HepG2 (cell line): ENCODE measurements at regions not wholly inside any gene's neighbourhood (a gene's known extent, or its start where the extent isn't known, plus 50 kb on each side); places are given as distances from the start of the nearest gene placed in this dataset.

Experiments
- ATAC-seq: fragments of 200-7000 bp; cut with Tn5 transposase; 3 replicates; pipeline ENCODE4 v1.9.1; 2020; ENCODE audit warnings: mild to moderate bottlenecking, moderate library complexity
- BruUV-seq: library from RNA; stranded (reverse); fragments of 400-500 nt; replicated peaks from 2 replicates; lab custom pipeline; 2021; lab: Mats Ljungman, UMichigan
- CTCF ChIA-PET: fragments of 300-600 bp; formaldehyde crosslinking; extraction: SDS; loops from one replicate; lab custom pipeline; 2021; ENCODE audit warnings: low total read pairs, inconsistent platforms, low intra/inter-chr PET ratio; lab: Yijun Ruan, JAX
- POLR2A ChIA-PET: fragments of 350-600 bp; sonication (Branson Sonifier 250); formaldehyde crosslinking; loops from one replicate; lab custom pipeline; 2020; ENCODE audit warnings: antibody characterized with exemption, inconsistent platforms; lab: Yijun Ruan, JAX
- DNase-seq: peaks from one replicate; pipeline ENCODE4 v3.0.0-alpha.2; 2015; ENCODE audit warnings: low spot score
- FAIRE-seq: peaks from 3 replicates; lab custom pipeline; 2011; peaks lifted over from hg19 to GRCh38; lab: Jason Lieb, UNC
- H2AFZ ChIP-seq: one replicate; pipeline ENCODE4 v1.6.1; 2011; ENCODE audit warnings: low read length, inconsistent platforms
- H3K27ac ChIP-seq: fragments of 300-600 bp; 3 replicates; pipeline ENCODE4 v1.8.0; 2011; ENCODE audit warnings: mixed run types, mild to moderate bottlenecking, mixed read lengths, low read length, inconsistent platforms; ENCODE audit not compliant: insufficient read depth; ENCODE audit errors: extremely low read length
- H3K27me3 ChIP-seq, 2 experiments: fragments of 200-600 bp in 1 of 2; 2 replicates in 1 of 2; 3 replicates in 1 of 2; pipeline versions ENCODE4 v1.6.0 to v1.8.0; 2011; ENCODE audit warnings: low read length in 2 of 2, mild to moderate bottlenecking in 2 of 2, moderate library complexity in 2 of 2, inconsistent platforms in 1 of 2; ENCODE audit not compliant: insufficient read depth in 2 of 2, control insufficient read depth in 1 of 2
- H3K36me3 ChIP-seq, 2 experiments: fragments of 200-600 bp in 1 of 2; replicated peaks in 1 of 2; 2 replicates in 1 of 2; 3 replicates in 1 of 2; pipeline versions ENCODE4 v1.5.1 to v1.8.0; 2011; ENCODE audit warnings: low read length in 2 of 2, inconsistent platforms in 1 of 2; ENCODE audit not compliant: insufficient read depth in 2 of 2, control insufficient read depth in 1 of 2
- H3K4me1 ChIP-seq: 2 replicates; pipeline ENCODE4 v1.5.1; 2012; ENCODE audit warnings: low read length, inconsistent platforms; ENCODE audit not compliant: insufficient read depth
- H3K4me2 ChIP-seq: 2 replicates; pipeline ENCODE4 v1.6.0; 2011; ENCODE audit warnings: low read depth, low read length, inconsistent platforms
- H3K4me3 ChIP-seq, 3 experiments: fragments of 200-600 bp in 1 of 3; sonication (generic), shearing (Covaris generic) in 1 of 3; replicated peaks in 1 of 3; 2 replicates each; pipeline ENCODE4 v1.5.1; 2011 to 2016; ENCODE audit warnings: low read length in 3 of 3, inconsistent platforms in 2 of 3, low read depth in 2 of 3, mild to moderate bottlenecking in 2 of 3, control low read depth in 1 of 3, mixed read lengths in 1 of 3; ENCODE audit not compliant: insufficient read depth in 1 of 3
- H3K79me2 ChIP-seq: one replicate; pipeline ENCODE4 v1.6.1; 2011; ENCODE audit warnings: low read length, inconsistent platforms; ENCODE audit not compliant: insufficient read depth
- H3K9ac ChIP-seq: 2 replicates; pipeline ENCODE4 v1.6.0; 2011; ENCODE audit warnings: mild to moderate bottlenecking, low read depth, low read length, inconsistent platforms; ENCODE audit not compliant: insufficient read depth
- H3K9me3 ChIP-seq: 2 replicates; pipeline ENCODE4 v1.5.1; 2012; ENCODE audit warnings: mild to moderate bottlenecking, low read length
- H4K20me1 ChIP-seq: 2 replicates; pipeline ENCODE4 v1.6.0; 2011; ENCODE audit warnings: inconsistent platforms, mild to moderate bottlenecking, low read length, moderate library complexity; ENCODE audit not compliant: insufficient read depth
- ARNTL ChIP-seq: sonication (generic); formaldehyde crosslinking; IDR thresholded peaks from 2 replicates; pipeline ENCODE4 v1.4.0; 2020; ENCODE audit warnings: mild to moderate bottlenecking, missing genetic modification reagents
- FLYWCH1 ChIP-seq: sonication (generic); formaldehyde crosslinking; IDR thresholded peaks from 2 replicates; pipeline ENCODE4 v1.8.1; 2023; ENCODE audit warnings: mild to moderate bottlenecking, missing genetic modification reagents
- FOXA3 ChIP-seq: IDR thresholded peaks from 2 replicates; pipeline ENCODE4 v1.6.1; 2016; ENCODE audit warnings: missing genetic modification reagents, missing compliant biosample characterization
- FOXC1 ChIP-seq: sonication (generic); formaldehyde crosslinking; IDR thresholded peaks from 2 replicates; pipeline ENCODE4 v1.8.0; 2022; ENCODE audit warnings: mild to moderate bottlenecking, missing genetic modification reagents, borderline replicate concordance
- FOXP4 ChIP-seq: sonication (generic); formaldehyde crosslinking; IDR thresholded peaks from 2 replicates; pipeline ENCODE4 v1.4.0; 2020; ENCODE audit warnings: missing genetic modification reagents
- KMT2A ChIP-seq: sonication (generic); formaldehyde crosslinking; IDR thresholded peaks from 2 replicates; pipeline ENCODE4 v1.4.0; 2020; ENCODE audit warnings: missing genetic modification reagents
- LBX2 ChIP-seq: sonication (generic); formaldehyde crosslinking; IDR thresholded peaks from 2 replicates; pipeline ENCODE4 v1.5.0; 2020; ENCODE audit warnings: missing genetic modification reagents, mild to moderate bottlenecking, borderline replicate concordance
- POGZ ChIP-seq: sonication (generic); formaldehyde crosslinking; IDR thresholded peaks from 2 replicates; pipeline ENCODE4 v1.4.0; 2020; ENCODE audit warnings: mild to moderate bottlenecking, missing genetic modification reagents
- SNAI1 ChIP-seq: sonication (generic); formaldehyde crosslinking; IDR thresholded peaks from 2 replicates; pipeline ENCODE4 v1.5.0; 2020; ENCODE audit warnings: mild to moderate bottlenecking, missing genetic modification reagents, borderline replicate concordance
- TFAP4 ChIP-seq: sonication (generic); IDR thresholded peaks from 2 replicates; pipeline ENCODE4 v1.6.1; 2016; ENCODE audit warnings: low read depth, borderline replicate concordance
- TIGD3 ChIP-seq: sonication (generic); formaldehyde crosslinking; IDR thresholded peaks from 2 replicates; pipeline ENCODE4 v1.5.1; 2020; ENCODE audit warnings: mild to moderate bottlenecking, missing genetic modification reagents, borderline replicate concordance
- YEATS2 ChIP-seq: sonication (generic); formaldehyde crosslinking; IDR thresholded peaks from 2 replicates; pipeline ENCODE4 v1.4.0; 2020; ENCODE audit warnings: missing genetic modification reagents, borderline replicate concordance
- ZFP62 ChIP-seq: sonication (generic); formaldehyde crosslinking; IDR thresholded peaks from 2 replicates; pipeline ENCODE4 v1.4.0; 2020; ENCODE audit warnings: missing genetic modification reagents
- ZFP90 ChIP-seq: sonication (generic); formaldehyde crosslinking; IDR thresholded peaks from 2 replicates; pipeline ENCODE4 v1.8.0; 2022; ENCODE audit warnings: missing genetic modification reagents, mild to moderate bottlenecking, inconsistent platforms, borderline replicate concordance
- ZNF276 ChIP-seq: sonication (generic); formaldehyde crosslinking; IDR thresholded peaks from 2 replicates; pipeline ENCODE4 v1.4.0; 2020; ENCODE audit warnings: mild to moderate bottlenecking, low read depth, missing genetic modification reagents
- ZNF543 ChIP-seq: sonication (generic); formaldehyde crosslinking; IDR thresholded peaks from 2 replicates; pipeline ENCODE4 v1.4.0; 2020; ENCODE audit warnings: mild to moderate bottlenecking, missing genetic modification reagents
- ZNF567 ChIP-seq: sonication (generic); formaldehyde crosslinking; IDR thresholded peaks from 2 replicates; pipeline ENCODE4 v1.8.1; 2023; ENCODE audit warnings: mild to moderate bottlenecking, missing genetic modification reagents, borderline replicate concordance
- ZNF678 ChIP-seq: sonication (generic); formaldehyde crosslinking; IDR thresholded peaks from 2 replicates; pipeline ENCODE4 v1.4.0; 2020; ENCODE audit warnings: mild to moderate bottlenecking, missing genetic modification reagents
- WGBS: methylation state at CpG from one replicate; pipeline ENCODE4 v1.1.6; 2017; ENCODE audit warnings: low lambda C conversion rate; 5-methylcytosine and 5-hydroxymethylcytosine counted together
- in situ Hi-C: cut with HindIII; loops from 2 replicates; pipeline ENCODE4 v1.10.0; 2017; ENCODE audit warnings: low pct_unique_long_range_greater_than_20kb; ENCODE audit not compliant: extremely low pct_ligation_motif_present
- intact Hi-C: fragments of 100-400 bp; cut with micrococcal nuclease; formaldehyde crosslinking; loops from one replicate; pipeline ENCODE4 v1.10.0; 2022; ENCODE audit not compliant: unreplicated experiment

GRCh38 chr3:194255252-194256039, 95.7 kb downstream of the CPN2 start:
- no peaks in the 10 kb centered on the region for H4K20me1 ChIP-seq
- H3K79me2 ChIP-seq, result no peaks in the 10 kb centered on the region
- no peaks in the 10 kb centered on the region for H3K36me3 ChIP-seq
- DNase-seq, result peak; percentile 71
- peaks cover 0 to 38% of the 10 kb centered on the region in 2 experiments; a peak in 3 of 5 replicates for H3K27me3 ChIP-seq
- no peaks in the 10 kb centered on the region for H3K9me3 ChIP-seq
- in situ Hi-C loops, result no loop called here
- no peak overlapping the region for H3K9ac ChIP-seq
- ChIA-PET POLR2A (no interaction called here), CTCF (no interaction called here)
- H3K4me3 ChIP-seq, result peak overlapping the region; percentile 14 to 63 (median 48)
- WGBS, result 13% methylated on average over 12 of the region's 19 CpGs
- ATAC-seq, result peak; percentile 88
- intact Hi-C loops, result no loop called here
- FAIRE-seq, result no peak
- peaks cover 35% of the 10 kb centered on the region for H3K4me1 ChIP-seq
- no peak overlapping the region for H3K27ac ChIP-seq
- peak overlapping the region; percentile 69 for H2AFZ ChIP-seq
- BruUV-seq, result no TSS peak
- H3K4me2 ChIP-seq, result peak overlapping the region; percentile 82
- no peak for TF ChIP-seq FOXC1 (CRISPR knock-in tag)
- no peak for TF ChIP-seq ZNF567
- TF ChIP-seq TIGD3 (CRISPR knock-in tag), result no peak
- no peak for TF ChIP-seq FOXA3 (CRISPR knock-in tag)
- TF ChIP-seq KMT2A (CRISPR knock-in tag), result no peak
- TF ChIP-seq YEATS2 (CRISPR knock-in tag), result peak; percentile 50; the same call in 1 of the 2 replicates
- no peak for TF ChIP-seq ZNF276 (CRISPR knock-in tag)
- peak; percentile 3; the same call in 1 of the 2 replicates for TF ChIP-seq TFAP4
- TF ChIP-seq ZFP90 (CRISPR knock-in tag), result no peak
- TF ChIP-seq LBX2 (CRISPR knock-in tag), result no peak
- no peak for TF ChIP-seq FLYWCH1 (CRISPR knock-in tag)
- TF ChIP-seq POGZ (CRISPR knock-in tag), result no peak
- TF ChIP-seq ZNF543 (CRISPR knock-in tag), result no peak
- no peak for TF ChIP-seq ZNF678 (CRISPR knock-in tag)
- TF ChIP-seq ARNTL (CRISPR knock-in tag), result peak; percentile 56; the same call in 1 of the 2 replicates
- no peak for TF ChIP-seq ZFP62 (CRISPR knock-in tag)
- TF ChIP-seq FOXP4 (CRISPR knock-in tag), result 0 out of 2 replicates have a peak, but pooled peaks have one; percentile 30
- TF ChIP-seq SNAI1 (CRISPR knock-in tag), result no peak
